GM21723 (cell line): ENCODE measurements at regions not wholly inside any gene's neighbourhood (a gene's known extent, or its start where the extent isn't known, plus 50 kb on each side); places are given as distances from the start of the nearest gene placed in this dataset.
"Not testable (repeated sequence)": the region's sequence is repeated elsewhere in the genome, so short reads cannot be mapped to it uniquely, and the experiment has no call there.

Experiments used
- ATAC-seq: cut with Tn5 transposase; IDR thresholded peaks from one replicate; pipeline ENCODE4 v1.9.1; 2021; ENCODE audit warnings: mild to moderate bottlenecking, moderate library complexity; ENCODE audit not compliant: unreplicated experiment

DNA sequence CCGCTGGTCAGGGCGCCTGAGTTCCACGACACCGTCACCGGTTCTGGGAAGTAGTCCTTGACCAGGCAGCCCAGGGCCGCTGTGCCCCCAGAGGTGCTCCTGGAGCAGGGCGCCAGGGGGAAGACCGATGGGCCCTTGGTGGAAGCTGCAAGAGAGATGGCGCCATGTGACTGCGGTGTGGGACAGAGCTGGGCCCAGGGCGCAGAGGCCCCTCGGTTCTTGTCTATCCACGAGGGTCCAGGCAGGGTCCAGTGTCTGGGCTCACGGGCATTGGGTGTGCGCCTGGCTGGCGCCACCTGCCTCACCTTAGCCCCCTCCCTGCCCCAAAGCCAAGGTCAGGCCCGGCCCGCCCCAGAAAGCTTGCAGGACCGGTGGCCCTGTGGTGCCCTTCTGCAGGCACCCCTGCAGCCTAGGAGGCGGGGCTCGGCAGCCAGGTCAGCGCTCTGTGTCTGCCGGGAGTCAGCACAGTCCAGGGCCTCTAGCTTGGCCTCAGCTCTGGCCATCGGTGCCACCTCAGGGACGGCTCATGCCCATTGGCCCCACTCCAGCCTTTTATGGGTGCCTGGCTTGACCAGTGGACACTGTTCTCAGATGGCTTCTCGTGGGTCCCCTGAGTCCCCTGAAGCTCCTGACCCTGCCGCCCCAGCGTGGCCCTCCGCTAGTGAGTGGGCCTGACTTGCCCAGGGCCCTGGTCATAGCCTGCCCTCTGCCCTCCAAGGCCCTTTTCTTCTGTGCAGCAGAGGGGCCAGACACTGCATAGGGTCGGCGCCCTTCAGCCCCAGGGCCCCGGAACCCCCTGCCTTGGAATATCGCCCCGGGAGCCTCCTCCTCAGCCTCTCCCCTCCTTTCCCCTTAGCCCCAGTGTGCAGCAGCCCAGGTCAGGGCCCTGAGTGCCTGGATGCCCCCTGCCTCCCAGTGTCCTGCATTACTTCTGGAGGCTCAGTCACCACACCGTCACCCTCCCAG lies 245.2 kb downstream of the TMEM121 start:
- ATAC-seq, result not testable (repeated sequence)

DNA sequence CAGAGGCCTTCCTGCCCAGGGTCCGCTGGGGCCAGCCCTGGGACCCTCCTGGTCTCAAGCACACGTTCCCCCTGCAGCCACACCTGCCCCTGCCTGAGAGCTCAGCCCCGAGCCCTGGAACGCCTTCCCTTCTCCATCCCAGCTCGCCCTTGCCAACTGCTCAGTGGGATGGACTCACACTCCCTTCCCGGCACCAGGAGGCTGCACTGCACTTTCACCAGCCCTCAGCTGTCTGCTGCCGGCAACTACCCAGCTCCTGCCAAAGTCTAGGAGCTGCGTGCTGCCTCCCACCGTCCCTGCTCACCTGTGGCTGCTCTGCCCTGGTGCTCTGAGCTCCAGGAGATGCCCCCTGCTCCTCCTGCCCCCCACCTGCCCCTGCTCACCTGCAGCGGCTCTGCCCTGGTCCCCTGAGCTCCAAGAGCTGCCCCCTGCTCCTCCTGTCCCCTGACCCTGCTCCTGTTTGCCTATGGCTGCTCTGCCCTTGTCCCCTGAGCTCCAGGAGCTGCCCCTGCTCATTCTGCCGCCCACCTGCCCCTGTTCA lies 246.4 kb downstream of the TMEM121 start:
- ATAC-seq, result not testable (repeated sequence)

DNA sequence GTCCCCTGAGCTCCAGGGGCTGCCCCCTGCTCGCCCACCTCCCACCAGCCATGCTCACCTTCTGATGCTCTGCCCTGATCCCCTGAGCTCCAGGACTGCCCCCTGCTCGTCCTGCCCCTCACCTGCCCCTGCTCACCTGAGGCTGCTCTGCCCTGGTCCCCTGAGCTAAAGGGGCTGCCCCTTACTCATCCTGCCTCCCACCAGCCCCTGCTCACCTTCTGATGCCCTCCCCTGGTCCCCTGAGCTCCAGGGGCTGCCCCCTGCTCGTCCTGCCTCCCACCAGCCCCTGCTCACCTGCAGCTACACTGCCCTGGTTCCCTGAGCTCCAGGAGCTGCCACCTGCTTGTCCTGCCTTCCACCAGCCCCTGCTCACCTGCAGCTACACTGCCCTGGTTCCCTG lies 247.2 kb downstream of the TMEM121 start:
- no peak for ATAC-seq

DNA sequence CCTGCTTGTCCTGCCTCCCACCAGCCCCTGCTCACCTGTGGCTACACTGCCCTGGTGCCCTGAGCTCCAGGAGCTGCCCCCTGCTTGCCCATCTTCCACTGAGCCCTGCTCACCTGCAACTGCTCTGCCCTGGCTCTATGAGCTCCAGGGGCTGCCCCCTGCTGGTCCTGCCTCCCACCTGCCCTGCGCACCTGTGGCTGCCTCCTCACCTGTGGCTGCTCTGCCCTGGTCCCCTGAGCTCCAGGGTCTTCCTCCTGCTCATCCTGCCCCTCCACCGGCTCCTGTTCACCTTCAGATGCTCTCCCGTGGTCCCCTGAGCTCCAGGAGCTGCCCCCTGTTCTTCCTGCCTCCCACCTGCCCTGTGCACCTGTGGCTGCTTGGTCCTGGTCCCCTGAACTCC lies 247.6 kb downstream of the TMEM121 start:
- ATAC-seq, result no peak

DNA sequence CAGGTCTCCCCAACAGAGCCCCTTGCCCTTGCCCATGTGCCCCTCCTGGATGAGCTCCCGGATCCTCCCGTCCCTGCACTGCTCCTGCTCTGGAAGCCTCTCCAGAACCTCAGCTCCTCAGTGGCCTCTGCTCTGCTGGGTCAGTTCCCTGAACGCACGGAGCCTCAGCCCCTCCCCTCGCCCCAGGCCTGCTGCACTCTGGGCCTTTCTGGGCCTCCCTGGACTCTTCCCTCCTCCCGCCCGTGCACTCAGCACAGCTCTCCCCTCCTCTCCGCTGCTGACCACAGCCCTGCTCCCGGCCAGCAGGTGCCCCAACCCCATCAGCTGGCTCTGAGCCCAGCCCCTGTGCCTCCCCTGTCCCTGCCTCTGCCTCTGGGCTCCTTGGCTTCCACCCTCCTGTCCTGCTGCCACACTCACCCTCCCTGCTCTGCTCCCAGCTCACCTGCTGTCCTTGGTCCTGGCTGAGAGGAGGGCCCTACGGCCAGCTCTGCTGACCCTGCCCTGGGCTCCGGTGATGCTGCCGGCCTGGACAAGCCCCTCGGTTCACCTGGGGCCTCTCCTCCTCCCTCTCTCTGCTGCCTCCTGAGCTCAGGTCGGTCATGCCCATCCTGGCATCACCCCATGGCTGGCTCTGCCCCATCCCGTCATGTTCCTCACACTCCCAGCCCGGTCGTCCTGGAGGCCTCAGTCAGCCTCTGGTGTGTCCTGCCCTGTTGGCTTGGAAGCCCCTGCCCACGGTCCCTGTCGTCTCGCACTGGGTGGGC lies 248.4 kb downstream of the TMEM121 start:
- not testable (repeated sequence) for ATAC-seq

DNA sequence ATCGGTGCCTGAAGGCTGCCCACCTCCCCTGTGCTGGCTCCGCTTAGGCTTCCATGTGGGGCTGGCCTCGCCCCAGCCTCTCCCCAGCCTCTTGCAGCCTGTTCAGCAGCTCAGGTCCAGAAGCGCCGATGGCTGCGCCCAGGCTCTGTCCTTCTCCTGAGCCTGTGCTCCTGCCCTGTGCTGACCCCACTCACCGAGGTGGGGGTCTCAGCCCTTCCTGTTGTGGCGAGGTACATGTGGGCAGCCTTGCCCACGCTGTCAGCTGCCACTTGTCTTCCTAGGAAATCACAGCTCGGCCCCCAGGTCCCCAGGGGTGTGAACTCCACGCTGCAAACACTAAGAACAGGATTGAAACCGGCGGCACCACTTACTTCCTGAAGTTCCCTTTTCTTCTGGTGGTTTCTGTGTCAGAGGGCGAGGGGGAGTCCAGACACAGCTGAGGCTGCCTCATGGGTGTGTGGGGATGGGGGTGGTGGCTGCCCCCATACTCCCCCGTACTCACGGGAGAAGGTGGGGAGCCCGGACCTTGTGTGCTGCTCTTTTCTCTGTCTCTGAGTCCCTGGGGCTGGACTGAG lies 249.1 kb downstream of the TMEM121 start:
- not testable (repeated sequence) for ATAC-seq

DNA sequence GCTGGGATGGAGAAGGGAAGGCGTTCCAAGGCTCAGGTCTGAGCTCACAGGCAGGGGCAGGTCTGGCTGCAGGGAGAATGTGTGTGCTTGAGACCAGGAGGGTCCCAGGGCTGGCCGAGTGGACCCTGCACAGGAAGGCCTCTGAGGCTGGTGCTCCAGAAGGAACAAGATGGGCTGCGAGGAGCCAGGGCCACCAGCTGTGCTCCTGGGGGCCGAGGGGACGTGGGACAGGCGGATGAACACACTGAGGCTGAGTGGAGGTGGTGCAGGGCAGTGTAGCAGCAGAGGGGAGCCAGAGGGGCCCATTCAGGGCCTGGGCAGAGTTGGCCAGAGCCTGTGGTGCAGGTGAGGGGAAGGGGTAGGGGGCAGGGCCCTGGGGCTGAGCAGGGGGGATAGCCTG lies 249.7 kb downstream of the TMEM121 start:
- ATAC-seq, result not testable (repeated sequence)

DNA sequence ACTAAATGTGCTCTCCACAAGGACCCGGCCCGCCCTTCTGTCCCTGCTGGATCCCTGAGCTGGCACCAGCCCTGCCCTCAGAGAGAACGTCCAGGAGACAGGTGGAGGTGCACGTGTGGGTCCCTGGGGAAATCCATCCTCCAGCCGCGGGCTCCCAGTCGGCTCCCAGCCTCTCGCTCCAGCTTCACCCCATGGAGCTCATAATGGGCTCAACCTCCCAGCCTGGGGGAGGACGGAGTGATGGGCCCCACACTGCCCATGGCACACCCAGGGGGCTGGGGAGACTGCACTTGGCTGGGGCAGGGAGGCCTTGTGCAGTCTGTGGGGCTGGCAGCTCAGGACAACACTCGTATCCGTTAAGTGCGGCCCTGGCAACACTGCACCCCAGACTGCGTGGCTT lies 250.5 kb downstream of the TMEM121 start:
- ATAC-seq, result no peak

DNA sequence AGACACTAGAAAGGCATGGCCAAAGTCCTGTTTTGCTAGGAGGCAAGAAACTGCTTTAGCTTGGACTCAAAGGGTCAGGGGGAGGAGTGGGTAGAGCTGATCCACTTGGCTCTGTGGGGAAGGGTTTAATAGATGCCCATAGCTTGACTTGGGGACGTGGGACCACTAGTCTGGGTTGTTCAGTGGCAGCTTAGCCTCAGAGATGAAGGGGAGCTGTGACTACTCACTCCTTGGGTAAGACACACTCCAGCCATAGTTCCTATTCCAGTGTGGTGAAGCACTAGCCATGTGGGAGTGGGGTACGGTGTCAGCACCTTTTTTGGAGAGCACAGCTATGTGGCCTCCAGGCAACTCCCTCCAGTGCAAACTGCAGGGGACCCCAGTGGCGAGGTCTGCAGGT lies 257.3 kb downstream of the TMEM121 start:
- ATAC-seq, result no peak

DNA sequence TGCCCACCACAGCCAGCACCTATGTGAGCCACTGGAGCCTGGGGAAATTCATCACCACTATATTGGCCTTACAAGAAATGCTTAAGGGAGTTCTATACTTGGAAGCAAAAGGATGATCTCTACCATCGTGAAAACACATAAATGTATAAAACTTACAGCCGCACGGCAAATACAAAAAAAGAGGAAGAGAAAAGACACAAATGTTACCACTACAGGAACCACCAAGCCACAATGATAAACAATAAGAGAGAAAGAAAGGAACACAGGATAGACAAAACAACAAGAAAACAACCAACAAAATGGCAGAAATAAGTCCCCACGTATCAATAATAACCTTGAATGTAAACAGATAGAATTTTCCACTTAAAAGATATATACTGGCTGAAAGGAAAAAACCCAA lies 267.5 kb downstream of the TMEM121 start:
- ATAC-seq, result no peak

DNA sequence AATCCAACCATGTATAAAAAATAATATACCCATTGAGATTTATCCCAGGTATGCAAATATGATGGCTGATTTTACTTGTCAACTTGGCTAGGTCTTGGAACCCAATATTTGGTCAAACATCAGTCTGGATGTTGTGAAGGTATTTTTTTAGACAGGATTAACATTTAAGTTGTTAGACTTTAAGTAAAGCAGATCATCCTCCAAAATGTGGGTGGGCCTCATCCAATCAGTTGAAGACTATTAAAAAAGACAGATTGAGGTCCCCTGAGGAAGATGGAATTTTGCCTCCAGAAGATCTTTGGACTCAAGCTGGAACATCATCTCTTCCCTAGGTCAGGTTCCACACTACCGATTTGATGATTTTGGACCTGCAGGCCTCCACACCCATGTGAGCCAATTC lies 271.2 kb downstream of the TMEM121 start:
- no peak for ATAC-seq

DNA sequence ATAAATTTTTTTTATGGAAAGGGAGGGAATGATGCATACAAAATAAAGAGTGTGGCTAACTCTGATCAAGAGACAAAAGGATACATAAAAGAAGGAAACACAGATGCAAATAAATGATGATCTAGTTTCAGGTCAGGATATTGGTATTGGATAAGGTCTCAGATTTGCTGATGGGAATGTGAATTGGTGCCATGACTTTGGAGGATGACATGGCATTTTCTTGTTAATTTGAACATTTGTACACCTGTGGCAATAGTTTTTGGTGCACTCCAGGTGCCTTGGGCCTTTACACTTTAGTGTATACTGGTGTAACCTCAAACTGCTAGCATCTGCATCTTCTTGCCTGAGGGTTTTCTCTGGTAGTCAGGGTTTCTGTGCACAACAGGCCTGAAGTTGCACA lies 279.3 kb downstream of the TMEM121 start:
- ATAC-seq, result no peak

DNA sequence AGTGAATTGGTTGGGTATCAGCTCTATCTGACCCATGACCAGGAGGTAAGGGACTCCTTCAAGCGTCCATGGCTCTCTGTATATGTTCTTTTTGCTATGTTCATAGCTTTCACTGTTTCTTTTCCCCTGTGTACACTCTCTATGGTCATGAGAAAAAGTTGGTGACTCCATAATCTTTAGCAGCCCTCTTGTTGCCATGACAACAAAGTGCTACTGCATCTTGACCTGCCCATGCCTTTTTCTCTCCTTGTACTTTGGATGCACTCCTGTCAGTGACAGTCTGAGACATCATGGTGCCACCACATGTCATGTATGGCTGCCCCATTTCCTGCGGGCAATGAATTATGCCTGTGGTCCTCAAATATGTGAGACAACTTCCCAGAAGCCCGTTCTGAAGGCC lies 280.2 kb downstream of the TMEM121 start:
- no peak for ATAC-seq

DNA sequence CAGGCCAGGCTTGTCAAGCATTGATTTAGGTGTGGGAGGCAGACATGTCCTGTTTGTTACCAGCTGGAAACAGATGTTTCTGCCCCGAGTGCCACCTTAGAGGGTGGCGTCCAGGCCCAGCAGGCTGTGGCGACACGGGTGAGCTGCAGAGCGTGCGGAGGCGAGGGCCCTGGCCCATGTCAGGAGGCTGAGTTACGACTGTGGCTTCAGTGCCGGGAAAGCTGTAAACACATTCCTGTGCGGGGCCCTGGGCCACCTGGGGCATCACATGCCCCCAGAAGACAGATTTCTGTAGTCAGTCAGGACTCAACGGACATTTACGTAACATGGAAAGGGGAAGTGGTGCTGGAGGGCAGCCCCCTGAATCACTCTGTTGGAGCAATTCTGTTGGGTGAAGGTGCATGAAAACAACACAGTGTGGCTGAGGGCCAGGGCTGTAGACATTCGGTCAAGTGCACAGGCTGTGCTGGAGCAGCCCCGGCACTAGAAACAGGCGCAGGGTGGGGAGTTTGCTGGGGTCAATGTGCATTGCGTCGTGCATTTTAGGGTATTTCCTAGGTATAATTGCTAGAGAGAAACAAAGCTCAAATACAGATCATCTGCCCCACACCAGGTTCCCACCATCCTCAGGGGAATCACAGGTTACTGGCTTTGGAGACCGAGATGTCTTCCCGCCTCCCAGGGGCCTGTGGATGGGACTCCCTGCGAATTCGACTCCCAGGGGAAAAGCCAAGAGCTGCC lies 291.8 kb downstream of the TMEM121 start:
- no peak for ATAC-seq

DNA sequence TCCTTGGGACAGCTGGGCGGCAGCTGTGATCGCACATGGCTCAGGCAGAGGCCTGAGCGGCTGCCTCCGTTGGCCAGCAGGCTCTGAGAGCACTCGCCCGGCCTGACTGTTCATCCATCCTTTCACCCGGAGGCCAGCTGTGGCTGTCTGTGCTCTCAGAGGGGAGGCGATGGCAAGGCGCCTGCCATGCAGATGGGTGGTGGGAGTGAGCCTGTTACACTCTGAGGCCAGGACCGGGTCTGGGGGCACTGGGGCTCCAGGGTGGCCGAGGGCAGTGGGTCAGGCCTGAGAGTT lies 292.3 kb downstream of the TMEM121 start:
- ATAC-seq, result no peak

DNA sequence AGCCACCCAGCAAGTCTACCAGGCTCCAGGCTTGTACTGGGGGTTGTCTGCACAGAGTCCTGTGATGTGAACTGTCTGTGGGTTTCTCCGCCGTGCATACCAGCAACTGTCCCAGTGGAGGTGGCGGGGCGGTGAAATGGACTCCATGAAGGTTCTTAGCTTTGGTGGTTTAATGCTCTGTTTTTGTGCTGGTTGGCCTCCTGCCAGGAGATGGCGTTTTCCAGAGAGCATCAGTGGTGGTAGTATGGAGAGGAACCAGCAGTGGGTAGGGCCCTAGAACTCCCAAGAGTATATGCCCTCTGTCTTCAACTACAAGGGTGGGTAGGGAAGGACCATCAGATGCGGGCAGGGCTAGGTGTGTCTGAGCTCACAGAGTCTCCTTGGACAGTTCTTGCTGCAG lies 303.8 kb downstream of the TMEM121 start:
- ATAC-seq, result no peak

DNA sequence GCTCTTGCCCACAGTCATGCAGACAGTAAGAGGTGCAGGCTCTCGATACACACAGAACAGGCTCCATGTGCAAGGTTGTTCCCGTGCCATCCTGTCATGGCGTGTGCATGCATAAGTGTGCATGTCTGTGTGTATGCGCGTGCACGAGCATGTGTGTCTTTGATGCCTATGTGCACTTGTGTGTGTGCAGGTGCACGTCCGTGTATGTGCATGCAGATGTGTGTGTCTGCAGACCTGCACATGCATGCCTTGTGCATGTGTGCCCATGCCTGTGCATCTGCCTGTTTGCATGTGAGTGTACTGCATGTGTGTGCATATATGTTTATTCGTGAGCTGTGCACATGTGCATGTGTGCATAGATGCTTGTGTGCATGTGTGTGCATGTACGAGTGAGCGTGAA lies 309.8 kb downstream of the TMEM121 start:
- no peak for ATAC-seq

DNA sequence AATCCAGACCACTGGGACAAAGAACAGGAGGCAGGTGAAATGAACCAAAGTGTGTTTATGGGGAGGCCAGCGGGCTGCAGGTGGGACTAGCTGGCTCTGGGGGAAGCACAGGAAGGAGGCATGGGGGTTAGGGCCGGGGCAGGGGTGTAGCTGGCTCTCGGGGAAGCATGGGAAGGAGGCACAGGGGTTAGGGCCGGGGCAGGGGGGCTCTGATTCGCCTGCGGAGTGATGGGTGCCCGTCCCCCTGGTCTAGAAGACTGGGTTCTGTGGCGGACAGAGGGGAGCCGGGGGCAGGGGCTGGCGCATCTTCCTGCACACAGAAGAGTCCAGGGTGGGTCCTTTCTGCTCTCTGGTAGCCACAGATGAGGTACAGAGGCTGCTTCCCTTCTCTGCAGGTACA lies 310.3 kb downstream of the TMEM121 start:
- no peak for ATAC-seq

DNA sequence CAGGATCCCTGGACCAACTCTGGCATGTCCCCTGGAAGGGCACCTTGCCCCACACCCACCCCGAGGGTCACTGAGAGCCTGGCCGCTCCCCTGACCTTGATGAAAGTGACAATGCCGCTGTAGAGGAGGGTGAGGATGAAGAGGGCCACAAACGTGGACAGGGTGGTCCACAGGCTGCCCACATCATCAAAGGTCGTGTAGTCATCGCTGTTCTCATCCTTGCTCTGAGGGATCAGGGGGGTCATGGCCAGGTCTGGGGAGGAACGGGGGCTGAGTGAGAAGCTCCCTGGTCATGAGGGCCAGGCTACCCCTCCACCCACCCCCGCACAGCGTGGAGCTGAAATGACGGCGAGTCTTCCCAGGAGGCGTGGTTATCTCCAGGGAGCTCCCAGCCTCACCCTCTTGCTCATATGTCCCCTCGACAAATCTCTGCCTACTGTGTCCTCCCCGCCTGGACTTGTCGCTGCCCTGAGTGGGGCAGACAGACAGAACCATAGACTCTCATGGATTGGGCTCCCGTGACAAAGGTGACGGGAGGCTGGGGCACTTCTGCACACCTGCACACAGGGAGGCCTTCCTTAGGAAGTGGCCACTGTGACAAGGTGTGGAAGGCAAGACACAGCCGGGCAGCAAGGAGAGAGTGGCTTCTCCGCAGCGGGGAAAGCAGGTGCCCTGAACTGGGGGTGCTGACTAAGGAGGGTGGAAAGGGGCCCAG lies 311.1 kb downstream of the TMEM121 start:
- no peak for ATAC-seq

DNA sequence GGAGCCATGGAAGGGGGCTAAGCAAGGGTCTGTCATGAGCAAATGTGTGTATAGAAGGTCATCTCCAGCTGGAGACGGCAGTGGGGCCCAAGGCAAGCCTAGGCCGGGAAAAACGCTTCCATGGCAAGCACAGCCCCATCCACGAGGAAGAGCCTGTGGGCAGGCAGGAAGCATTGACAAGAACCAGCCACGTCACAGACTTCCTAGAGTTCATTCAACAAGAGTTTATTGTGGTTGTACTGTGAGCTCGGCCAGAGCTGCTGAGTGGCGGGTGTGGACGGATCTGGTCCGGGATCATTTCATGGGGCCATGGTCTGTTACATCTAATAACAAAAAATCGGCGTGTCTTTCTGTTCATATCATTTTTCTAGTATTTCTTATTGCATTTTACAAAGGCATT lies 311.7 kb downstream of the TMEM121 start:
- no peak for ATAC-seq
